ENCODE measurements at regions not wholly inside any gene's neighbourhood (a gene's known extent, or its start where the extent isn't known, plus 50 kb on each side); places are given as distances from the start of the nearest gene placed in this dataset.

DNA sequence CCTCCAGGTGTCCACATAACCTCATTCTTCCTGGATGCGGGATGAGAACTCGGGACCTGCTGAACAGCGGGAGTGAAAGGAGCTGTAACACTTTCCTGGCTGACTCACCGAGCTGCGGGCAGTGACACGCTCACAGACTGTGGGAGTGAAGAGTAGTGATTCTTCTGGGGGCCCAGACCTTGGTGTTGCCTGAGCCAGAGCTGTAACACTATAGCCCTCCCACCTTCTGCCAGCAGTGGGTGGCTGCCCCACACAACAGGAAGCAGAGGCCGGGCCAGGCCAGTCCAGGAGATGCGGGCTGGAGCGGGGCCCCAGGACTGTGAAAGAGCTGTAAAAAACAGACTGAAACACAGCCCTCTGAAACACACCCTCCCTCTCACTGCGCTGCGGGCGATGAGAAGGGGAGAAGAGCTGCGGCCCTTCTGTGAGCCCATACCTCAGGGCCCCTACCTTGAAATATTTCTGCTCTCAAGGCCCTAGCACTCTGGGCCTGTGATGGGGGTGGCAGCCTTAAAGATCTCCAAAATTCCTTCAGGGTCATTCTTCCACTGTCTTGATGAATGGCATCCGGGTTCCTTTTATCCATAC lies 464.0 kb upstream of the CCDC54 start:
- no peak for TF ChIP-seq POLR2A (IDR thresholded peaks at IDR 0.05; ENCODE audit: low read depth, low read length)
- TF ChIP-seq POLR2AphosphoS5 (IDR thresholded peaks at IDR 0.05; ENCODE audit: low read depth, low read length): no peak
- no peak for TF ChIP-seq TAF1 (IDR thresholded peaks at IDR 0.05; ENCODE audit: borderline replicate concordance, low read depth, low read length)

All from GM12892 (cell line).